ENCODE measurements at regions not wholly inside any gene's neighbourhood (a gene's known extent, or its start where the extent isn't known, plus 50 kb on each side); places are given as distances from the start of the nearest gene placed in this dataset.
"Not testable (repeated sequence)": the region's sequence is repeated elsewhere in the genome, so short reads cannot be mapped to it uniquely, and the experiment has no call there.

- TF ChIP-seq SUZ12 (IDR thresholded peaks at IDR 0.05; ENCODE audit: extremely low read depth, insufficient read depth, insufficient read length); YY1 (IDR thresholded peaks at IDR 0.05; ENCODE audit: insufficient read depth, insufficient read length): not testable (repeated sequence)
Observed at GRCh38 chr15:70587012-70587634, 176.2 kb downstream of the UACA start.

All from NT2/D1 (cell line).